ENCODE measurements at regions not wholly inside any gene's neighbourhood (a gene's known extent, or its start where the extent isn't known, plus 50 kb on each side); places are given as distances from the start of the nearest gene placed in this dataset.

DNA sequence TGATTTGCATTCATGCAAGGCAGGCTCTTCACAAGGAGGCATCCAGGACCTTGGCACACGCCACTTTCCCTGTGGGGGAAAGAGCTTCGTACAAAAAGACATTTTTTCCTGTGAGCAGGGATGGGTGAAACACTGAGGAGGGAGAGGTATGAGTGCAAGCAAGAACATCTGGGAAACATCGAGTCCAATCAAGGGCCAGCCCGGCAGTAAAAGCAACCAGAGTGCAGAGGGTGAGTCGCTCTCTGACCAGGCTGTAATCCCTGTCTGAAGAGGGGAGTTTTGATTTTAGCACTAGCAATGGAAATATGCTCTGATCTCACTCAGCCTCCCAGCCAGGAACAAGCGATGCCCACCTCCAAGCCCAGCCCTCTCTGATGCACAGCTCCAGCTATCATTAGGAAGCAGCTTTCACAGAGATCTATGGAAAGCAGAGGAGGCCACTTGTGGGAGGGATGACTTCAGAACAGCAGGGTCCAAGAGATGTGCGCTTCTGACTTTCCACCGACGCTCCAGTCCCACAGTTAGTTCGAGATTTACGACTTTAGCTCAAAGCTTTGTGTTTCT is 211.0 kb upstream of the ADAMTS16 start:
- H3K4me1 ChIP-seq (ENCODE audit: control insufficient read depth, insufficient read depth, low read length, unreplicated experiment), result no peaks in the 10 kb centered on the region
- no peak overlapping the region for H3K27ac ChIP-seq (ENCODE audit: low read depth, low read length)
- H3K27me3 ChIP-seq (ENCODE audit: insufficient read depth, low read length), result no peaks in the 10 kb centered on the region
- no peaks in the 10 kb centered on the region for H3K79me2 ChIP-seq (ENCODE audit: control insufficient read depth, insufficient read depth, low read length, unreplicated experiment)
- no peak overlapping the region for H2AFZ ChIP-seq (ENCODE audit: low read length, unreplicated experiment)
- H3K36me3 ChIP-seq (ENCODE audit: insufficient read depth, low read length), result no peaks in the 10 kb centered on the region
- H3K4me3 ChIP-seq (ENCODE audit: low read depth, low read length), result no peak overlapping the region

DNA sequence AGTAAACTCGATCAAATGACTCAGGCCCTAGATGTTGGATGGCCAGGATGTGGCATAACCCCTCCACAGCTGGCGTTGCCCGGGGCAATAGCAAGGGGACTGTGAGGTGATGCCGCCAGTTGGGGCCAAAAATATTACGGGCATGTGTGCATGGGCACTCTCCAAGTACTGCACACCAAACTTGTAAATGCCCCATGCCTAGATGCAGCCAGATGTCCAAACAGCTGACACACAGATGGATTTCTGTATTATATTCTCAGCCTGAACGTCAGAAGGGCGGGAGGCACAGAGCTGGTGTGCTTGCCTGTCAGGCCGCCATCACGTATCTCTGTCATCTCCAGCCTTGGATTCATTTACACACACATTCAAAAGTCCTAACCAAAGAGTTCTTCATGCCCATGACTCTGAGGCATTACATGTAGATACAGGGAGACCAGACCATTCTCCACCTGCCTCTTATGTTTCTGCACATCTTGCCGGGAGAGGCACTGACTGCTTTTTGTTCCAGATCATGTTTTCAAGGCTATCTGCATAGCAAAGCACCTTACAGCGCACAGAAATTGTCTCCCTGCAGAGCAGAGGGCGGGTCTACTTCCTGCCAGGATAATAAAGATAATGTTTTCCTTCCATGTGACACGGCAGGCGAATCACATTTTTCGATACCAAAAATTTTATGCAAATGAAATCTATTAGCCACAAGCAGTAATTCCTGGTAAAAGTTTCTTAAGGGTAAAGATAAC is 200.9 kb upstream of the ADAMTS16 start:
- Histone ChIP-seq H3K27me3 (ENCODE audit: insufficient read depth, low read length) (no peaks in the 10 kb centered on the region), H3K4me1 (ENCODE audit: control insufficient read depth, insufficient read depth, low read length, unreplicated experiment) (no peaks in the 10 kb centered on the region), H3K79me2 (ENCODE audit: control insufficient read depth, insufficient read depth, low read length, unreplicated experiment) (no peaks in the 10 kb centered on the region), H3K36me3 (ENCODE audit: insufficient read depth, low read length) (no peaks in the 10 kb centered on the region), H3K27ac (ENCODE audit: low read depth, low read length) (no peak overlapping the region), H3K4me3 (ENCODE audit: low read depth, low read length) (no peak overlapping the region), H2AFZ (ENCODE audit: low read length, unreplicated experiment) (no peak overlapping the region)

DNA sequence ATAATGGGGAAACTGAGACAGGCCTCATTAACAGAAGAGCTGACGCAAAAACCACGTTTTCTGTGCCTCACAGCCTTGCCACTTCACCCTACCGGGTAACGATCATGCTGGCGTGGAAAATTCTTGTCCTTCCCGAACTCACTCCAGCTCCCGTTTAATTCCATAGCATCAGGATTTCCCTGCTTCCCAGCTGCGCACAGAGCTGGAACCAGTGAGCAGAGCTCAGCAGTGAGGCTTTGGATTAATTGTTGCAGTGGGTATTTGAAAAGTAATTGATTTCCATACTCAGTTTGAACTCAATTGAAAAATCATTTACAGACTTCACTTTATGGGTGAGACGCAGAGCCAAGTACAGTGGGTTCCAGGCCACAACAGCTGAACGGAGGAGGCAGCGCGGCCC is 199.0 kb upstream of the ADAMTS16 start:
- no peaks in the 10 kb centered on the region for H3K79me2 ChIP-seq (ENCODE audit: control insufficient read depth, insufficient read depth, low read length, unreplicated experiment)
- no peak overlapping the region for H3K27ac ChIP-seq (ENCODE audit: low read depth, low read length)
- no peaks in the 10 kb centered on the region for H3K36me3 ChIP-seq (ENCODE audit: insufficient read depth, low read length)
- no peak overlapping the region for H2AFZ ChIP-seq (ENCODE audit: low read length, unreplicated experiment)
- no peaks in the 10 kb centered on the region for H3K27me3 ChIP-seq (ENCODE audit: insufficient read depth, low read length)
- no peak overlapping the region for H3K4me3 ChIP-seq (ENCODE audit: low read depth, low read length)
- no peaks in the 10 kb centered on the region for H3K4me1 ChIP-seq (ENCODE audit: control insufficient read depth, insufficient read depth, low read length, unreplicated experiment)

DNA sequence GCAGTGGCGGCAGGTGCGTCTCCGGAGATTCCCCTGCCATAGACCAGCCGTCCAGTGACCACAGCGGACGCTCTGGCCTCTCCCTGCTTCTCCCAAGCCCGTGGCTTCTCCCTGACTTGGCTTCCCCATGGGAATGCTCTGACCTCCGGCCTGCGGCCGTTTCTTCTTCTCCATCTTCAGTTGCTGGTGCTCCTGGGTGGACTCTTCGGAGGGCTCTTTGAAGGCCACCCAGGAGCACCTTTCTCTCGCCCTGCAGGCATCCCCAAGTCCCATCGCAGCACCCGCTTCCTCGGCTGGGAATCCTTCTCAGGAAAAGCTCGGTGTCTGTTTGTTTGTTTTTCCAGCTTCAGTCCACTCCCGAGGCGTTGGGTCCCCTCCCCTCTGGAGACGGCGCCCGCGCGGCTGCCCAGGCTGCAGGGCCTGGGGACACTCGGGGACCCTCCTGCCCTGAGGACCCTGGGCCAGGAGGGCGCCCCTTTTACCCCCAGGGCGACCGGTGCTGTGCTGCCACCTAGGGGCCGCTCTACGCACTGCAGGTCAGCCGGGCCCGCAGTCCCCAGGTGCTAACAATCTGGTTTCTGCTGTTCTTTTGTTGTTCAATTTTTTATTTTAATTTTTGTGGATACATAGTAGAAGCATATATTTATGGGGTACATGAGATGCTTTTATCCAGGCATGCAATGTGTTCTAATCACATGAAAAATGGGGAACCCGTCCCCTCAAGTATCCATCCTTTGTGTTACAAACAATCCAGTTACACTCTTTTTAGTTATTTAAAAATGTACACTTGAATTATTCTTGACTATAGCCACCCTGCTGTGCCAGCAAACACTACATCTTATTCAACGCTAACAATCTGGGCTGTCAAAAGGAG is 197.9 kb upstream of the ADAMTS16 start:
- Histone ChIP-seq H3K27me3 (ENCODE audit: insufficient read depth, low read length) (no peaks in the 10 kb centered on the region), H3K4me3 (ENCODE audit: low read depth, low read length) (no peak overlapping the region), H3K27ac (ENCODE audit: low read depth, low read length) (no peak overlapping the region), H2AFZ (ENCODE audit: low read length, unreplicated experiment) (no peak overlapping the region), H3K36me3 (ENCODE audit: insufficient read depth, low read length) (no peaks in the 10 kb centered on the region), H3K4me1 (ENCODE audit: control insufficient read depth, insufficient read depth, low read length, unreplicated experiment) (no peaks in the 10 kb centered on the region), H3K79me2 (ENCODE audit: control insufficient read depth, insufficient read depth, low read length, unreplicated experiment) (no peaks in the 10 kb centered on the region)

DNA sequence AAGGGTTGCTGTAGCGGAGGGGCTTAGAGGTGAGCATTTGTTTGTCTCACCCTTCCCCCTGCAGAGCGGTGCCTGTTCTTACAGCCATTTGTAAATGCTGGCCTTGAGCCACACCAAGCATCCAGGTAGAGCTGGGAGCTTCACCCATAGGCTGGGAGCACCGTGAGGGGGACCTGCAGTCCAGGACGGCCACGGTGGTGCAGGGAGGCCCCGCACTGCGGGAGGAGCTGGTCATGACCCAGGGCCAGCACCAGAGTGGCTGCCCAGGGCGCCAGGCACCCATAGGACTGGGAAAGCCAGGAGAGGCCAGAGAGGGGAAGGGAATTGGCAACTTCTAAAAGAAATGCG is 197.3 kb upstream of the ADAMTS16 start:
- H3K27me3 ChIP-seq (ENCODE audit: insufficient read depth, low read length), result no peaks in the 10 kb centered on the region
- no peaks in the 10 kb centered on the region for H3K36me3 ChIP-seq (ENCODE audit: insufficient read depth, low read length)
- no peak overlapping the region for H3K27ac ChIP-seq (ENCODE audit: low read depth, low read length)
- H2AFZ ChIP-seq (ENCODE audit: low read length, unreplicated experiment), result no peak overlapping the region
- no peak overlapping the region for H3K4me3 ChIP-seq (ENCODE audit: low read depth, low read length)
- no peaks in the 10 kb centered on the region for H3K79me2 ChIP-seq (ENCODE audit: control insufficient read depth, insufficient read depth, low read length, unreplicated experiment)
- no peaks in the 10 kb centered on the region for H3K4me1 ChIP-seq (ENCODE audit: control insufficient read depth, insufficient read depth, low read length, unreplicated experiment)

DNA sequence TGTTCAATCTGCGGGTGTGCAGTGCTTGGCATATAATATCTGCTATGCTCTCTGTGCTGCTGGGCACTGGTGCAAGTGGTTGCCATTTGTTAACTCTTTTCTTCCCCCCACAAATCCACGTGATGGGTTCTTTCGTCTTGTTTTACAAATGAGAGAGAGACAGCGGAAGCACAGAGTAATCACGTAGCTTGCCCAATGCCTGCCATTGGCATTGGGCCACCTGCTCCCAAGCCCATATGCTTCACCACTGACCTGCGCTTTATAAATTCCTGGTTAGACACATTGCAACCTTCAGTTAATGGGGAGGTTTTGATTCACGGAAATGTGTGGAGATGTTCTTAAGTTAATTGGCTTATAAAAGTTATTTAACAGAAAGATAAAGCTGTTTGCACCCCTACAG is 194.8 kb upstream of the ADAMTS16 start:
- H2AFZ ChIP-seq (ENCODE audit: low read length, unreplicated experiment), result no peak overlapping the region
- H3K4me3 ChIP-seq (ENCODE audit: low read depth, low read length), result no peak overlapping the region
- H3K27me3 ChIP-seq (ENCODE audit: insufficient read depth, low read length), result no peaks in the 10 kb centered on the region
- no peaks in the 10 kb centered on the region for H3K4me1 ChIP-seq (ENCODE audit: control insufficient read depth, insufficient read depth, low read length, unreplicated experiment)
- no peaks in the 10 kb centered on the region for H3K79me2 ChIP-seq (ENCODE audit: control insufficient read depth, insufficient read depth, low read length, unreplicated experiment)
- no peaks in the 10 kb centered on the region for H3K36me3 ChIP-seq (ENCODE audit: insufficient read depth, low read length)
- no peak overlapping the region for H3K27ac ChIP-seq (ENCODE audit: low read depth, low read length)

DNA sequence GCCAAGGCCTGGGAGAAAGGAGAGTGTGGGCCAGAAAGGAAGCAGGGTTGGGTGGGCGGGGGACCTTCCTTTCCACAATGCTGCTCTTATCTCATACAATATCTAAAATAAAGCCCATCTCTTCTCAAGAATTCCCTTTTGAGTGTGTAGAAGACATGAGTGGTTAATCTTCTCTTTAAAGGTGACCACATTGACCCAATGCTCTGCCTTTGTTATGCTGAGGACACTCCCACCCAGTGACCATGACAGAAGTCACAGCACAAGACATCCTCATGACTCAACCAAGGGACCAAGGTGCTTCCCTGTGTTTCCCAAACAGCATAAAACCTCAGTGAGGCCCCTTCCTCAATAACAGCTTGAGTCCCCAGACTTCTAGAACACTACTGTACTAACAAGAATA is 193.0 kb upstream of the ADAMTS16 start:
- no peak overlapping the region for H2AFZ ChIP-seq (ENCODE audit: low read length, unreplicated experiment)
- H3K4me3 ChIP-seq (ENCODE audit: low read depth, low read length), result no peak overlapping the region
- no peaks in the 10 kb centered on the region for H3K36me3 ChIP-seq (ENCODE audit: insufficient read depth, low read length)
- H3K27ac ChIP-seq (ENCODE audit: low read depth, low read length), result no peak overlapping the region
- H3K4me1 ChIP-seq (ENCODE audit: control insufficient read depth, insufficient read depth, low read length, unreplicated experiment), result no peaks in the 10 kb centered on the region
- H3K27me3 ChIP-seq (ENCODE audit: insufficient read depth, low read length), result no peaks in the 10 kb centered on the region
- H3K79me2 ChIP-seq (ENCODE audit: control insufficient read depth, insufficient read depth, low read length, unreplicated experiment), result no peaks in the 10 kb centered on the region

DNA sequence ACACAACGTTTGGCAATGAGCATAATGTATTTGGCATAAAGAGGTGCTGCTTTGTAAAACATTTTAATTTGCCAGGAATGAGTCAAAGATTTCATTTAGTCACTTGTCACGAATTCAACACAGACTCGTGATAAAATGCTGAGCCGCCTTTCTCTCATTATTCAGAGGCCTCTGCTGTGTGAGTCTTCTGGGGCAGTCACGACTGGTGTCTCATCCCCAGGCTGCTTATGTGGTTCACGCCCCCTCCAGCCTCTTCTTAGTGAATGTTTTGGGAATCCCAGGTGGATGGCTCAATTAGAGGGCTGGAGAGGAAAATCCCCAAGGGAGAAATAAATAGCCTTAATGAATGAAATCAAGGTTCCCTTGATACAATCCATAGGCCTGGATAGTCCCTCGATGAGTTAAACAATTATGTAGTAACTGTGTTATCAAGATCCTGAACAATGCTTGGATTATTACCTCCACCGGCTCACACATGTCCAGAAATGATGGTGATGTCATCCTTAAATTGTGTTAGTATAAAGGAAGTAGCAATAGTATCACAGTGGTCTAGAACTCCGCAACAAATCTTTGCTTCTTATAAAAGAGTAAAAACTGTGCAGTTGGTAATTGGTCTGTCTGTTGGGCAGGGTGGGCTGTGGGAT is 192.1 kb upstream of the ADAMTS16 start:
- no peaks in the 10 kb centered on the region for H3K79me2 ChIP-seq (ENCODE audit: control insufficient read depth, insufficient read depth, low read length, unreplicated experiment)
- no peaks in the 10 kb centered on the region for H3K4me1 ChIP-seq (ENCODE audit: control insufficient read depth, insufficient read depth, low read length, unreplicated experiment)
- H3K27ac ChIP-seq (ENCODE audit: low read depth, low read length), result no peak overlapping the region
- no peaks in the 10 kb centered on the region for H3K36me3 ChIP-seq (ENCODE audit: insufficient read depth, low read length)
- H2AFZ ChIP-seq (ENCODE audit: low read length, unreplicated experiment), result no peak overlapping the region
- no peaks in the 10 kb centered on the region for H3K27me3 ChIP-seq (ENCODE audit: insufficient read depth, low read length)
- H3K4me3 ChIP-seq (ENCODE audit: low read depth, low read length), result no peak overlapping the region

DNA sequence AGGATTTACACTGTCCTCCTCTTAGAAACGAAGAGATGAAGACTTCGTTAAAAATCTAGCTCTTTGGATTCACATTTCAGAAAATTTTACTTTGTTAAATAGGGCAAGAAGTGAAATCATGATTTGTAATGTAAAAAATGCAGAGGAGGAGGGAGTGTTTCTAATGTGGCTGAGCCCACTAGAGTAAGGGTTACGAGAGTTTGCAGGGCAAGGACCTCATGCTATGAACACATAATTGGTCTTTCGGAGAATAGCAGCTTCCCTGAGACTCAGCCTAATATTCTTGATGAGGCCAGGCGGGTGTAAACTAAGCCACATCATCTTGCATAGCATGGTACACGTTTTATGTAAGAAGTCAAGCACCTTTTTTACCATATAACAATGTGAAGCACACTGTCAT is 191.0 kb upstream of the ADAMTS16 start:
- no peak overlapping the region for H3K4me3 ChIP-seq (ENCODE audit: low read depth, low read length)
- H2AFZ ChIP-seq (ENCODE audit: low read length, unreplicated experiment), result no peak overlapping the region
- H3K79me2 ChIP-seq (ENCODE audit: control insufficient read depth, insufficient read depth, low read length, unreplicated experiment), result no peaks in the 10 kb centered on the region
- no peaks in the 10 kb centered on the region for H3K4me1 ChIP-seq (ENCODE audit: control insufficient read depth, insufficient read depth, low read length, unreplicated experiment)
- no peaks in the 10 kb centered on the region for H3K27me3 ChIP-seq (ENCODE audit: insufficient read depth, low read length)
- H3K36me3 ChIP-seq (ENCODE audit: insufficient read depth, low read length), result no peaks in the 10 kb centered on the region
- H3K27ac ChIP-seq (ENCODE audit: low read depth, low read length), result no peak overlapping the region

DNA sequence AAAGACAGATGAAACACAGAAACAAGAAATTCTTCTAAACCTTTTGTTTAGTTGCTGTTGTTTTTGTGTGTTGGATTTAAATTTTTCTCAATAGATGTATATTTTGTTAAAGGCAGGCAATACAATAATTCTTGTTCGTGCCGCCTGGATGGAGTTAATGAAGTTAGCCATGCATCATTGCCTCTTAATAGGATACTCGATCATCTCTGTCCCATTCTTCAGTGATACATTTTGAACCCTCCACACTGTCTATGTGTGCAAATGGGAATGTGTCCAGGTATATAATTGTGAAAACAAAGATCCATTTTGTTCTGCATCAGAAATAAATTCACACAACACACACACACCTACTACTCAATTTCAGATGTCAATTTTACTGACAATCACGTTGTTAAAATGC is 186.6 kb upstream of the ADAMTS16 start:
- Histone ChIP-seq H3K79me2 (ENCODE audit: control insufficient read depth, insufficient read depth, low read length, unreplicated experiment) (no peaks in the 10 kb centered on the region), H3K4me3 (ENCODE audit: low read depth, low read length) (no peak overlapping the region), H2AFZ (ENCODE audit: low read length, unreplicated experiment) (no peak overlapping the region), H3K27ac (ENCODE audit: low read depth, low read length) (no peak overlapping the region), H3K36me3 (ENCODE audit: insufficient read depth, low read length) (no peaks in the 10 kb centered on the region), H3K4me1 (ENCODE audit: control insufficient read depth, insufficient read depth, low read length, unreplicated experiment) (no peaks in the 10 kb centered on the region), H3K27me3 (ENCODE audit: insufficient read depth, low read length) (no peaks in the 10 kb centered on the region)

Data from ACC112 (cell line).